SIG-M5 treated with dmso at 0.1 percent for 504 hours (cell line): ENCODE measurements at regions not wholly inside any gene's neighbourhood (a gene's known extent, or its start where the extent isn't known, plus 50 kb on each side); places are given as distances from the start of the nearest gene placed in this dataset.
A peak's percentile ranks its signal among the peaks of the same experiment; 100 is the strongest.

Experiments
- DNase-seq: peaks from one replicate; lab custom pipeline; 2025; ENCODE audit not compliant: unreplicated experiment; lab: John Stamatoyannopoulos, UW

- DNase-seq = no peak
Observed at GRCh38 chr9:107625383-107625984, 135.9 kb upstream of the KLF4 start.

GRCh38 chr9:107624234-107624948 is 134.8 kb upstream of the KLF4 start:
- DNase-seq = no peak

GRCh38 chr9:107621436-107621835 is 131.9 kb upstream of the KLF4 start:
- no peak for DNase-seq

DNA sequence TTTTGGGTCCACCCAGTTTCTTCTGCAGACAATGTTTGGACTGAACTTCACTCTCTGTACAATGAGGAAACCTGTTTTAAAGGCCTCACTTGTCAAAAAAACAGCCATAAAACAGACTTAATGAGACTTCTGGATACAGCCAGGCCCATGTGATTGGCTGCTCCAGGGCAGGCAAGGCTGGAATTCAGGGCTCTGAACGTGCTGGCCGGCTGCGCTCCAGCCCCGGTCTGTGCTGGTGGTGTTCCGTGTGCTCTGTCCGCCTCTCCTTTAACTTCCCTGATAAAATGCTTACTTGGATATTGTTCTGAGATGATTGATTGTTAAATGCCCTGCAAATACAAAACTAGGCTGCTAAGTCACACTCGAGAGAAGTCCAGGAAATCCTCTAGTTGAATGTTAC is 131.2 kb upstream of the KLF4 start:
- no peak for DNase-seq

GRCh38 chr9:107620236-107620635 is 130.7 kb upstream of the KLF4 start:
- no peak for DNase-seq

DNA sequence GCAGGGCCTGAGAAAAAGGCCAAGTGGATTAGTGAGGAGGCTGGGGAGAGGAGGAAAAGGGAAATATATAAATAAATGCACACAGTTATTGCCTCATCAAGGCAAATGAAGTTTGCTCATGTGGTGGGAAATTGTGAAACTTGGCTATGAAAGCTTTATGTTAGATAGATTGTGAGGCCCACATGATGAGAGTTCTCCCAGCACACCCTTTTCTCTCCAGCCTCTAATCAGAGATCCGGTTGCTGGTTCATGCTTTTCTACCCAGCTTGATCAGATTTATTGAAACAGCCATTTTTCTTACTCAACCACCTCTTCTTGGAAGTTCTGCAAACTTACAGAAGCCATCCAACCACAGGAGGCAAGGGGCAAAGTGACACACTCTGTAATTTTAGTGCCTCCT is 125.8 kb upstream of the KLF4 start:
- peak; percentile 98 for DNase-seq

GRCh38 chr9:107614765-107615164 is 125.2 kb upstream of the KLF4 start:
- DNase-seq = no peak

- DNase-seq = no peak
Observed at GRCh38 chr9:107613321-107613720, 123.8 kb upstream of the KLF4 start.

DNA sequence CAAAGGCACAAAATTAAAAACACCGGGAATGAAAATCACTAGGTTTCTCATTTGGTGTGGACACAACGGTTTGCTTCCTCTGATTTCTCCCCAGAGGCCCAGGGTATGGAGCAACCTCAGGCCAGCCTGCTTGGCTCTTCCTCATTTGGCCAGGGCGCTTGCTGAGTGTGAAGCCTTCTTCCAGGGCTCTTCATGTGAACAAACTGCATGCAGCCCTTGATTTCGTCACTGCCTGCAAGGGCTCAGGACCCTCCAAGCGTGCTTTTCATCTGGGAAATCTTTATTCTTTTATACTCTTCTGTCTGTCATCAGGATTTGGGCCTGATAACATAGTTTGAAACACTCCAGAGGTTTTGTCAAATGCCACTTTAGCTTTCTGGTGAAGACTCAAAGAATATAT is 122.6 kb upstream of the KLF4 start:
- peak; percentile 93 for DNase-seq

- no peak for DNase-seq
Observed at GRCh38 chr9:107609547-107609946, 120.0 kb upstream of the KLF4 start.

DNA sequence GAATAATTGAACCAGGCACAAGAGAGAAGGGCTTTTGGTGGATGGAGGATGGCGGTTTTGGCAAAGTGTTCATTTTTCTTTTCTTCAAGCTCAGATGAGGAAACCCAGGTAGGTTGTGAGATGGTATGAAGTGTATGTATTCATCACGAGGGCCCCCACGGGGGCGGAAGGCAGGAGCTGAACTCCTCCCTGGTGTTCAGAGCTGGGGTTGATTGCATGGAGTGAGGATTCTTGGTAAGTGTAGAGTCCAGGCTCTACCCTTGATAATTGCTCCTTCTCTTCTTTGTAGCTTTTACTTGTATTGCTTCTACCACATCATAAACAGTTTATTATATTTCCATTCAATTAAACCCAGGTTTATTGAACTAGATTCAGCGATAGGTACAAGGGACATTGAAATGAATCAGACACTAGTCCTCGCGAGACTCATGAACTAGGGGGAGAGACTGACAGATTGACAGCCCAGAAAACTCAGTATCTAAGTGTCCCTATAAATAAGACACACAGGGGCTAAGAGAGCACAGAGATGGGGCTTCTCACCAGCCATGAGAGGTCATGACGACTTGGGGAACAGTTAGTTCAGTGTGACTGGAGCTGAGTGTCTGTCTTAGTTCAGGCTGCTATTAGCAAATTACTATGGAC is 116.7 kb upstream of the KLF4 start:
- DNase-seq = no peak

GRCh38 chr9:107605041-107605440 is 115.5 kb upstream of the KLF4 start:
- DNase-seq = no peak

DNA sequence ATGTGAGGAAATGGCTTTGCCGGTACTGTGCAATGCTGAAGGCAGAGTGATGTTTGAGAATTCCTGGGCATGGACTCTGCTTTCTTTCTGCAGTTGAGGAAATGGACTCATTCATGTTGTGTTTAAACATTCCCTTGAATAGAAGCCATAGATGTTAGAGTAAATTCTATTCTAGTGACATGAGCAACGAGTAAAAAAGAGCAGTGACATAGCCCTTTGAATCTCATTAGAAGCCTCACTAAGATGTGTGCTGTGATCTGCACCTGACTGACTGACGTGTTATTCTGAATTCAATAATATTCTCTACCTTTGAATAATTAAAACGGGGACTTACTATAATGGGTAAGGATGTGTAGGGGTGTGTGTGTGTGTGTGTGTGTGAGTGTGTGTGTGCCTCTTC is 113.7 kb upstream of the KLF4 start:
- DNase-seq = no peak

GRCh38 chr9:107600060-107600573 is 110.5 kb upstream of the KLF4 start:
- no peak for DNase-seq

GRCh38 chr9:107597743-107598217 is 108.2 kb upstream of the KLF4 start:
- no peak for DNase-seq

- DNase-seq = peak; percentile 15
Observed at GRCh38 chr9:107594908-107595530, 105.5 kb upstream of the KLF4 start.

DNA sequence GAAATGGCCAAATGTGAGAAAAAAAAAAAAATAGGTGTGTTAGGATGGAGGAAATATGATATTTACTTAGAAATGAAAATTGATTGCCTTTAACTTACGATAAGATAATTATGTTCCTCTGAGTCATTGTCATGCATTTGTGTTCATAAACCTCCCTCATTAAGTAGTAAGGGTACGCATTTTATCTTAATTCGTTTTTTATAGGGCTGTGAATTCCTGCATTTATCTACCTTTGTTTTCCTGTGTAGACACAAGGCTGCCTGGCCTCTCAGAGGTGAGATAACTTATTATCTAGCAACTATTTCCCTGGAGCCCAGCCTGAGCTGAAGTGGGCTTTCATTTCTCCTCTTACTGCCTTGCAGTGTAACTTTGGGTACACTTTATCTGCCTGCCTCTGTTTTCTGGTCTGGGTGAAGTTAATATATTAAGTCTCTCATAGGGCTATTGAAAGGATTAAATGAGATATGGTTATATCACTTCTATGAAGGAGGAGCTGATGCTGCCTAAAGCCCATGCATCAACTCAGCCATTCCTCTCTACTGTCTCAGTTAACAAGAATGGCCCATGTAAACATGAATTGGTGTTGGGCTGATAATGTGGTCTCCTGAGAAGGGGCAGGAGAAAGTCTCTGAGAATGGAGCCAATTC is 103.8 kb upstream of the KLF4 start:
- DNase-seq = no peak

GRCh38 chr9:107592424-107592823 is 102.9 kb upstream of the KLF4 start:
- no peak for DNase-seq

DNA sequence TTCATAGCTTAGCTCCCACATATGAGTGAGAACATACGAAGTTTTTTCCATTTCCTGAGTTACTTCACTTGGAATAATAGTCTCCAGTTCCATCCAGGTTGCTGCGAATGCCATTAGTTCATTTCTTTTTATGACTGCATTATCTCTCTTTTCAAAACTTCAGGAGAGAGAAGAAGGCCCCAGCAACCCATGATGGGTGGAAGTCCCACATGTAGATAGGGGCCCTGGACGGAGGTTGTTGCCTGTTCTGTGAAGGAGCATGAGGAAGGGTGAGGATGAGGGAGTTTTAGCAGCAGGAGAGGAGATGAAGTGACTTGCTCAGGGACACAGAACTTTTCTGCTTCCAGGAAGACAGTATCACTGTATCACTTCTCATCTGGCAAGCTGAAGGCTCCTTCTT is 102.2 kb upstream of the KLF4 start:
- DNase-seq = no peak

- no peak for DNase-seq
Observed at GRCh38 chr9:107588393-107588792, 98.8 kb upstream of the KLF4 start.
